CD4-positive, alpha-beta T cell treated with Interleukin-12 subunit alpha and Interleukin-12 subunit beta, for 1 hour (primary cell): ENCODE measurements at regions not wholly inside any gene's neighbourhood (a gene's known extent, or its start where the extent isn't known, plus 50 kb on each side); places are given as distances from the start of the nearest gene placed in this dataset.
A peak's percentile ranks its signal among the peaks of the same experiment; 100 is the strongest.

Experiments used
- DNase-seq: peaks from one replicate; pipeline ENCODE4 v3.0.0-alpha.2; 2020

GRCh38 chr3:28109829-28110228 is 131.6 kb upstream of the CMC1 start:
- no peak for DNase-seq

GRCh38 chr3:28110869-28111268 is 130.6 kb upstream of the CMC1 start:
- no peak for DNase-seq

- no peak for DNase-seq
Observed at GRCh38 chr3:28114893-28115292, 126.5 kb upstream of the CMC1 start.

GRCh38 chr3:28115316-28115715 is 126.1 kb upstream of the CMC1 start:
- no peak for DNase-seq

GRCh38 chr3:28117598-28117997 is 123.8 kb upstream of the CMC1 start:
- no peak for DNase-seq

- no peak for DNase-seq
Observed at GRCh38 chr3:28118087-28118486, 123.3 kb upstream of the CMC1 start.

GRCh38 chr3:28122227-28122626 is 119.2 kb upstream of the CMC1 start:
- no peak for DNase-seq

GRCh38 chr3:28124882-28125281 is 116.5 kb upstream of the CMC1 start:
- DNase-seq: no peak

- no peak for DNase-seq
Observed at GRCh38 chr3:28125342-28125741, 116.1 kb upstream of the CMC1 start.

- DNase-seq: no peak
Observed at GRCh38 chr3:28130836-28131235, 110.6 kb upstream of the CMC1 start.

- DNase-seq: no peak
Observed at GRCh38 chr3:28132941-28133340, 108.5 kb upstream of the CMC1 start.

GRCh38 chr3:28134198-28134597 is 107.2 kb upstream of the CMC1 start:
- DNase-seq: no peak

- DNase-seq: no peak
Observed at GRCh38 chr3:28134792-28135375, 106.5 kb upstream of the CMC1 start.

GRCh38 chr3:28136607-28137216 is 104.7 kb upstream of the CMC1 start:
- no peak for DNase-seq

- no peak for DNase-seq
Observed at GRCh38 chr3:28138043-28138610, 103.3 kb upstream of the CMC1 start.

GRCh38 chr3:28139288-28139687 is 102.1 kb upstream of the CMC1 start:
- no peak for DNase-seq

- no peak for DNase-seq
Observed at GRCh38 chr3:28139967-28140634, 101.3 kb upstream of the CMC1 start.

- DNase-seq: no peak
Observed at GRCh38 chr3:28140664-28141063, 100.8 kb upstream of the CMC1 start.

- no peak for DNase-seq
Observed at GRCh38 chr3:28149960-28150359, 91.5 kb upstream of the CMC1 start.

- no peak for DNase-seq
Observed at GRCh38 chr3:28150465-28151206, 90.8 kb upstream of the CMC1 start.

GRCh38 chr3:28151207-28151550 is 90.2 kb upstream of the CMC1 start:
- DNase-seq: no peak

- peak; percentile 2 for DNase-seq
Observed at GRCh38 chr3:28151608-28152228, 89.7 kb upstream of the CMC1 start.

- no peak for DNase-seq
Observed at GRCh38 chr3:28155631-28156030, 85.8 kb upstream of the CMC1 start.
